ENCODE measurements at regions not wholly inside any gene's neighbourhood (a gene's known extent, or its start where the extent isn't known, plus 50 kb on each side); places are given as distances from the start of the nearest gene placed in this dataset.

DNA sequence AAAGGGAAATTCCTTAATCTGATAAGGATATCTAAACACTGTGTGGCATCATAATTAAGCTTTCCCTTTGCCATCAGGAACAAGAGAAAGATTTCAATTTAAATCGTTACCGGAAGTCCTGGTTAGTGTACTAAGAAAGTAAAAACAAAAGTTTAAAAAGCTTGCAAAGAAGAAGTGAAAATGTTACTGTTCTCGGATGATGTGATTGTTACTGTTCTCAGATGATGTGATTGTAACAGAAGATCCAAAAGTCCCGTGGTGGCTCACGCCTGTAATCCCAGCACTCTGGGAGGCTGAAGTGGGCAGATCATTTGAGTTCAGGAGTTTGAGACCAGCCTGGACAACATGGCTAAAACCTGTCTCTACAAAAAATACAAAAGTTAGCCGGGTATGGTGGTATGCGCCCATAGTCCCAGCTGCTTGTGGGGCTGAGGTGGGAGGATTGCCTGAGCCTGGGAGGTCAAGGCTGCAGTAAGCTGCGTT, 62.5 kb downstream of the RGS12 start:
- TF ChIP-seq, protein P1, sequence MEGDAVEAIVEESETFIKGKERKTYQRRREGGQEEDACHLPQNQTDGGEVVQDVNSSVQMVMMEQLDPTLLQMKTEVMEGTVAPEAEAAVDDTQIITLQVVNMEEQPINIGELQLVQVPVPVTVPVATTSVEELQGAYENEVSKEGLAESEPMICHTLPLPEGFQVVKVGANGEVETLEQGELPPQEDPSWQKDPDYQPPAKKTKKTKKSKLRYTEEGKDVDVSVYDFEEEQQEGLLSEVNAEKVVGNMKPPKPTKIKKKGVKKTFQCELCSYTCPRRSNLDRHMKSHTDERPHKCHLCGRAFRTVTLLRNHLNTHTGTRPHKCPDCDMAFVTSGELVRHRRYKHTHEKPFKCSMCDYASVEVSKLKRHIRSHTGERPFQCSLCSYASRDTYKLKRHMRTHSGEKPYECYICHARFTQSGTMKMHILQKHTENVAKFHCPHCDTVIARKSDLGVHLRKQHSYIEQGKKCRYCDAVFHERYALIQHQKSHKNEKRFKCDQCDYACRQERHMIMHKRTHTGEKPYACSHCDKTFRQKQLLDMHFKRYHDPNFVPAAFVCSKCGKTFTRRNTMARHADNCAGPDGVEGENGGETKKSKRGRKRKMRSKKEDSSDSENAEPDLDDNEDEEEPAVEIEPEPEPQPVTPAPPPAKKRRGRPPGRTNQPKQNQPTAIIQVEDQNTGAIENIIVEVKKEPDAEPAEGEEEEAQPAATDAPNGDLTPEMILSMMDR (IDR thresholded peaks at IDR 0.05): no peak
- TF ChIP-seq POLR2A (IDR thresholded peaks at IDR 0.05; ENCODE audit: low read depth): no peak
- no peak for TF ChIP-seq POLR2AphosphoS5 (IDR thresholded peaks at IDR 0.05)
- no peak for TF ChIP-seq EP300 (IDR thresholded peaks at IDR 0.05)
